Spleen (tissue), 11 donors: ENCODE measurements at regions not wholly inside any gene's neighbourhood (a gene's known extent, or its start where the extent isn't known, plus 50 kb on each side); places are given as distances from the start of the nearest gene placed in this dataset.

Experiments used
- DNase-seq: peaks from one replicate; pipeline ENCODE4 v3.0.0-alpha.2; 2020
- H3K27ac ChIP-seq, 8 donors: fragments of 200-600 bp; sonication (generic) in 7 of 8; 1 replicate in 4 of 8; 2 replicates in 4 of 8; pipeline versions ENCODE4 v1.5.0 to v1.8.0; 2016 to 2021; ENCODE audit warnings: inconsistent platforms in 4 of 8, mild to moderate bottlenecking in 4 of 8, moderate library complexity in 1 of 8
- H3K27me3 ChIP-seq, 7 donors: fragments of 200-600 bp; sonication (generic) in 6 of 7; replicated peaks in 1 of 7; 1 replicate in 4 of 7; 2 replicates in 3 of 7; pipeline versions ENCODE4 v1.5.0 to v1.8.0; 2016 to 2021; ENCODE audit warnings: inconsistent platforms in 3 of 7, mild to moderate bottlenecking in 1 of 7
- H3K36me3 ChIP-seq, 6 donors: fragments of 200-600 bp; sonication (generic) in 5 of 6; 1 replicate in 4 of 6; 2 replicates in 2 of 6; pipeline versions ENCODE4 v1.5.0 to v1.8.0; 2016 to 2021; ENCODE audit warnings: inconsistent platforms in 2 of 6
- H3K4me1 ChIP-seq, 6 donors: fragments of 200-600 bp; sonication (generic) in 5 of 6; 1 replicate in 3 of 6; 2 replicates in 3 of 6; pipeline versions ENCODE4 v1.5.0 to v1.8.0; 2016 to 2021; ENCODE audit warnings: inconsistent platforms in 3 of 6
- H3K4me3 ChIP-seq, 8 donors: fragments of 200-600 bp; sonication (generic) in 7 of 8; 1 replicate in 4 of 8; 2 replicates in 4 of 8; pipeline versions ENCODE4 v1.5.0 to v1.8.0; 2016 to 2021; ENCODE audit warnings: inconsistent platforms in 4 of 8, mild to moderate bottlenecking in 4 of 8, moderate library complexity in 2 of 8
- H3K9me3 ChIP-seq, 8 donors: fragments of 200-600 bp; sonication (generic) in 7 of 8; 1 replicate in 4 of 8; 2 replicates in 4 of 8; pipeline versions ENCODE4 v1.5.0 to v1.8.0; 2016 to 2021; ENCODE audit warnings: inconsistent platforms in 4 of 8
- POLR2A ChIP-seq, 3 donors: fragments of 450-650 bp; IDR thresholded peaks; one replicate each; pipeline ENCODE4 v1.5.1; 2017; ENCODE audit warnings: antibody characterized with exemption in 3 of 3, mild to moderate bottlenecking in 1 of 3
- POLR2AphosphoS5 ChIP-seq, 3 donors: sonication (generic); formaldehyde crosslinking; IDR thresholded peaks; one replicate each; pipeline ENCODE4 v1.5.1; 2017; ENCODE audit warnings: antibody characterized with exemption in 3 of 3
- WGBS, 5 donors: extraction: QIAGEN DNeasy Blood & Tissue Kit in 3 of 5; methylation state at CpG; one replicate each; pipeline versions ENCODE4 v1.1.5 to v1.1.7; 2013 to 2018; 5-methylcytosine and 5-hydroxymethylcytosine counted together
- intact Hi-C: fragments of 100-400 bp; cut with DNase I; formaldehyde crosslinking; loops from one replicate; pipeline ENCODE4 v1.15.0; 2023; ENCODE audit warnings: low total_unique reads
- TF ChIP-seq, protein P1 (sequence below), 11 experiments: fragments of 200-600 bp in 7 of 11; fragments of 450-650 bp in 4 of 11; sonication (generic) in 4 of 11; IDR thresholded peaks in 8 of 11; conservative IDR thresholded peaks in 3 of 11; 1 replicate in 7 of 11; 2 replicates in 4 of 11; pipeline versions ENCODE4 v1.4.0 to v1.8.0; 2016 to 2021; ENCODE audit warnings: antibody characterized with exemption in 11 of 11, inconsistent platforms in 4 of 11, mild to moderate bottlenecking in 1 of 11
- donor health status: healthy with polysubstance abuse.
- donor health status: DM: no; HTN: no; CAD: no; lungs with moderate emphysema.
- donor health status: DM: no; HTN: no; CAD: no.
- donor health status: Bipolar disorder and iron deficiency.
- donor health status: healthy.
- donor health status: DM: no; HTN: no; CAD: no.
- donor health status: DM: yes; HTN: yes; CAD: no.

DNA sequence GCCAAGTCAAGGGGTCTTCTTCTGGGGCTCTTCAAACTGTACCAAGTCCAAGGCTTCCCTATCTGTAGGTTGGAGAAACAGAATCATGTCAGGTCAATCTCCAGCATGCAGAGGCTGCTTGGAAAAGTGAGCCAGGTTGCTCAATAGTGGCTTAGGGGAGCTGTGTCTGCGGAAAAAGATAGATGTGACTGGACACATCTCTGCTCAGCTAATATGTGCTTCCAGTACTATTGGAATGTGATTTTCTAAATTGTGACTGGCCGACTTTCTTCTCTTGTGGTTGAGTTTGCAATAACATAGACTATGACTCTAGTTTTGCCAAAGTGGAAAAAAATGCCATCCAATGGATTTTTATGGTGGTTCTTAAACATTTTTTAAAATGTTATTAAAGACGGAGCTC lies 136.7 kb downstream of the BOD1 start:
- intact Hi-C loops: no loop called here
- DNase-seq: no peak
- Histone ChIP-seq H3K27me3 (peaks cover 0 to 36% (median 0%) of the 10 kb centered on the region in 7 donors), H3K4me3 (no peak overlapping the region), H3K4me1 (no peaks in the 10 kb centered on the region), H3K27ac (no peak overlapping the region), H3K9me3 (no peaks in the 10 kb centered on the region), H3K36me3 (no peaks in the 10 kb centered on the region)
- 53 to 74% (median 62%) methylated on average over 3 of the region's 3 CpGs for WGBS, 5 donors
- TF ChIP-seq POLR2A (IDR thresholded peaks at IDR 0.05): no peak
- no peak for TF ChIP-seq POLR2AphosphoS5 (IDR thresholded peaks at IDR 0.05)
- TF ChIP-seq, protein P1, sequence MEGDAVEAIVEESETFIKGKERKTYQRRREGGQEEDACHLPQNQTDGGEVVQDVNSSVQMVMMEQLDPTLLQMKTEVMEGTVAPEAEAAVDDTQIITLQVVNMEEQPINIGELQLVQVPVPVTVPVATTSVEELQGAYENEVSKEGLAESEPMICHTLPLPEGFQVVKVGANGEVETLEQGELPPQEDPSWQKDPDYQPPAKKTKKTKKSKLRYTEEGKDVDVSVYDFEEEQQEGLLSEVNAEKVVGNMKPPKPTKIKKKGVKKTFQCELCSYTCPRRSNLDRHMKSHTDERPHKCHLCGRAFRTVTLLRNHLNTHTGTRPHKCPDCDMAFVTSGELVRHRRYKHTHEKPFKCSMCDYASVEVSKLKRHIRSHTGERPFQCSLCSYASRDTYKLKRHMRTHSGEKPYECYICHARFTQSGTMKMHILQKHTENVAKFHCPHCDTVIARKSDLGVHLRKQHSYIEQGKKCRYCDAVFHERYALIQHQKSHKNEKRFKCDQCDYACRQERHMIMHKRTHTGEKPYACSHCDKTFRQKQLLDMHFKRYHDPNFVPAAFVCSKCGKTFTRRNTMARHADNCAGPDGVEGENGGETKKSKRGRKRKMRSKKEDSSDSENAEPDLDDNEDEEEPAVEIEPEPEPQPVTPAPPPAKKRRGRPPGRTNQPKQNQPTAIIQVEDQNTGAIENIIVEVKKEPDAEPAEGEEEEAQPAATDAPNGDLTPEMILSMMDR (IDR thresholded peaks at IDR 0.05 in 8 of 11, conservative IDR thresholded peaks at IDR 0.05 in 3 of 11): no peak

- intact Hi-C loops: no loop called here
- WGBS, 5 donors: 57 to 67% (median 61%) methylated on average over 13 of the region's 13 CpGs
- Histone ChIP-seq H3K4me3 (no peak overlapping the region), H3K36me3 (no peaks in the 10 kb centered on the region), H3K27me3 (peaks cover 0 to 32% (median 0%) of the 10 kb centered on the region in 7 donors), H3K4me1 (peaks cover 0 to 2% (median 0%) of the 10 kb centered on the region in 6 donors), H3K9me3 (no peaks in the 10 kb centered on the region), H3K27ac (no peak overlapping the region)
- TF ChIP-seq, protein P1 (IDR thresholded peaks at IDR 0.05 in 8 of 11, conservative IDR thresholded peaks at IDR 0.05 in 3 of 11): no peak
- TF ChIP-seq POLR2A (IDR thresholded peaks at IDR 0.05) (no peak), POLR2AphosphoS5 (IDR thresholded peaks at IDR 0.05) (no peak)
- DNase-seq: no peak
These were observed 139.0 kb downstream of the BOD1 start for GRCh38 chr5:173477345-173478040.

GRCh38 chr5:173475780-173476179 lies 140.7 kb downstream of the BOD1 start:
- TF ChIP-seq, protein P1 (IDR thresholded peaks at IDR 0.05 in 8 of 11, conservative IDR thresholded peaks at IDR 0.05 in 3 of 11): no peak
- intact Hi-C loops: no loop called here
- Histone ChIP-seq H3K27me3 (peaks cover 0 to 29% (median 0%) of the 10 kb centered on the region in 7 donors), H3K27ac (no peak overlapping the region), H3K9me3 (no peaks in the 10 kb centered on the region), H3K4me3 (no peak overlapping the region), H3K36me3 (no peaks in the 10 kb centered on the region), H3K4me1 (peaks cover 0 to 7% (median 0%) of the 10 kb centered on the region in 6 donors)
- DNase-seq: no peak
- 75 to 90% (median 88%) methylated on average over 2 of the region's 2 CpGs for WGBS, 5 donors

GRCh38 chr5:173474881-173475287 lies 141.6 kb downstream of the BOD1 start:
- no peaks in the 10 kb centered on the region for H3K36me3 ChIP-seq
- H3K4me1 ChIP-seq: peaks cover 0 to 7% (median 0%) of the 10 kb centered on the region in 6 donors
- no peaks in the 10 kb centered on the region for H3K9me3 ChIP-seq
- peaks cover 0 to 20% (median 0%) of the 10 kb centered on the region in 7 donors for H3K27me3 ChIP-seq
- WGBS, 5 donors: 56 to 66% (median 58%) methylated on average over 5 of the region's 5 CpGs
- intact Hi-C loops: no loop called here
- TF ChIP-seq, protein P1 (IDR thresholded peaks at IDR 0.05 in 8 of 11, conservative IDR thresholded peaks at IDR 0.05 in 3 of 11): no peak
- TF ChIP-seq POLR2AphosphoS5 (IDR thresholded peaks at IDR 0.05): no peak
- no peak for TF ChIP-seq POLR2A (IDR thresholded peaks at IDR 0.05)
- no peak overlapping the region for H3K27ac ChIP-seq
- no peak for DNase-seq
- no peak overlapping the region for H3K4me3 ChIP-seq
